Trophoblast cell (in vitro differentiated cells and primary cell): ENCODE measurements at regions not wholly inside any gene's neighbourhood (a gene's known extent, or its start where the extent isn't known, plus 50 kb on each side); places are given as distances from the start of the nearest gene placed in this dataset.

Experiments used
- DNase-seq, 2 donors: peaks; one replicate each; pipeline ENCODE4 v3.0.0-alpha.2; 2016
- H2AFZ ChIP-seq: 2 replicates; pipeline ENCODE4 v1.6.1; 2013; ENCODE audit warnings: low read length, moderate library complexity, mild to moderate bottlenecking; ENCODE audit not compliant: insufficient read depth, poor library complexity
- H2AK5ac ChIP-seq: 2 replicates; pipeline ENCODE4 v1.6.1; 2013; ENCODE audit warnings: mild to moderate bottlenecking, low read length
- H2BK120ac ChIP-seq: 2 replicates; pipeline ENCODE4 v1.6.1; 2013; ENCODE audit warnings: low read length, mild to moderate bottlenecking, moderate library complexity; ENCODE audit not compliant: insufficient read depth, poor library complexity
- H2BK12ac ChIP-seq: 2 replicates; pipeline ENCODE4 v1.6.1; 2013; ENCODE audit warnings: mild to moderate bottlenecking, low read length, moderate library complexity
- H2BK5ac ChIP-seq: 2 replicates; pipeline ENCODE4 v1.6.1; 2013; ENCODE audit warnings: low read length, low read depth, moderate library complexity, mild to moderate bottlenecking; ENCODE audit not compliant: poor library complexity
- H3K14ac ChIP-seq: 2 replicates; pipeline ENCODE4 v1.6.1; 2013; ENCODE audit warnings: mild to moderate bottlenecking, low read length
- H3K18ac ChIP-seq: 2 replicates; pipeline ENCODE4 v1.6.1; 2013; ENCODE audit warnings: mild to moderate bottlenecking, low read length
- H3K23ac ChIP-seq: 2 replicates; pipeline ENCODE4 v1.6.1; 2013; ENCODE audit warnings: low read length
- H3K27ac ChIP-seq: 2 replicates; pipeline ENCODE4 v1.5.1; 2013; ENCODE audit warnings: low read depth, mild to moderate bottlenecking, inconsistent platforms, low read length, moderate library complexity
- H3K27me3 ChIP-seq: 2 replicates; pipeline ENCODE4 v1.6.1; 2013; ENCODE audit warnings: inconsistent platforms, mild to moderate bottlenecking, low read length, moderate library complexity; ENCODE audit not compliant: insufficient read depth
- H3K36me3 ChIP-seq, 2 experiments: 1 replicate in 1 of 2; 2 replicates in 1 of 2; pipeline ENCODE4 v1.6.1; 2013; ENCODE audit warnings: low read length in 2 of 2, mild to moderate bottlenecking in 2 of 2, moderate library complexity in 1 of 2; ENCODE audit not compliant: insufficient read depth in 2 of 2, control insufficient read depth in 1 of 2
- H3K4ac ChIP-seq: 2 replicates; pipeline ENCODE4 v1.6.1; 2013; ENCODE audit warnings: low read depth, mild to moderate bottlenecking, low read length, moderate library complexity
- H3K4me1 ChIP-seq, 2 experiments: 1 replicate in 1 of 2; 2 replicates in 1 of 2; pipeline ENCODE4 v1.6.1; 2013; ENCODE audit warnings: low read length in 2 of 2, mild to moderate bottlenecking in 2 of 2, moderate library complexity in 1 of 2; ENCODE audit not compliant: insufficient read depth in 2 of 2, control insufficient read depth in 1 of 2
- H3K4me2 ChIP-seq: 2 replicates; pipeline ENCODE4 v1.6.1; 2013; ENCODE audit warnings: inconsistent platforms, mild to moderate bottlenecking, low read length, moderate library complexity
- H3K4me3 ChIP-seq: 2 replicates; pipeline ENCODE4 v1.5.1; 2013; ENCODE audit warnings: mild to moderate bottlenecking, low read depth, low read length, inconsistent platforms
- H3K79me1 ChIP-seq: one replicate; pipeline ENCODE4 v1.6.1; 2013; ENCODE audit warnings: low read length
- H3K79me2 ChIP-seq: 2 replicates; pipeline ENCODE4 v1.6.1; 2013; ENCODE audit warnings: low read length, mild to moderate bottlenecking; ENCODE audit not compliant: control insufficient read depth, insufficient read depth, poor library complexity
- H3K9ac ChIP-seq: 2 replicates; pipeline ENCODE4 v1.6.1; 2013; ENCODE audit warnings: mild to moderate bottlenecking, low read length
- H3K9me3 ChIP-seq: 2 replicates; pipeline ENCODE4 v1.6.1; 2013; ENCODE audit warnings: low read depth, mild to moderate bottlenecking, control low read depth, inconsistent platforms, low read length; ENCODE audit not compliant: insufficient read depth
- H4K12ac ChIP-seq: 2 replicates; pipeline ENCODE4 v1.6.1; 2013; ENCODE audit warnings: low read depth, mild to moderate bottlenecking, low read length, moderate library complexity
- H4K8ac ChIP-seq: 2 replicates; pipeline ENCODE4 v1.6.1; 2013; ENCODE audit warnings: low read depth, mild to moderate bottlenecking, low read length, moderate library complexity
- H4K91ac ChIP-seq: one replicate; pipeline ENCODE4 v1.6.1; 2013; ENCODE audit warnings: low read depth, mild to moderate bottlenecking, low read length, moderate library complexity
- WGBS: extraction: QIAGEN DNeasy Blood & Tissue Kit; methylation state at CpG from one replicate; pipeline ENCODE4 v1.1.7; 2013; ENCODE audit warnings: missing lambda C conversion rate; ENCODE audit not compliant: insufficient read length, insufficient coverage; ENCODE audit errors: extremely low coverage; 5-methylcytosine and 5-hydroxymethylcytosine counted together

DNA sequence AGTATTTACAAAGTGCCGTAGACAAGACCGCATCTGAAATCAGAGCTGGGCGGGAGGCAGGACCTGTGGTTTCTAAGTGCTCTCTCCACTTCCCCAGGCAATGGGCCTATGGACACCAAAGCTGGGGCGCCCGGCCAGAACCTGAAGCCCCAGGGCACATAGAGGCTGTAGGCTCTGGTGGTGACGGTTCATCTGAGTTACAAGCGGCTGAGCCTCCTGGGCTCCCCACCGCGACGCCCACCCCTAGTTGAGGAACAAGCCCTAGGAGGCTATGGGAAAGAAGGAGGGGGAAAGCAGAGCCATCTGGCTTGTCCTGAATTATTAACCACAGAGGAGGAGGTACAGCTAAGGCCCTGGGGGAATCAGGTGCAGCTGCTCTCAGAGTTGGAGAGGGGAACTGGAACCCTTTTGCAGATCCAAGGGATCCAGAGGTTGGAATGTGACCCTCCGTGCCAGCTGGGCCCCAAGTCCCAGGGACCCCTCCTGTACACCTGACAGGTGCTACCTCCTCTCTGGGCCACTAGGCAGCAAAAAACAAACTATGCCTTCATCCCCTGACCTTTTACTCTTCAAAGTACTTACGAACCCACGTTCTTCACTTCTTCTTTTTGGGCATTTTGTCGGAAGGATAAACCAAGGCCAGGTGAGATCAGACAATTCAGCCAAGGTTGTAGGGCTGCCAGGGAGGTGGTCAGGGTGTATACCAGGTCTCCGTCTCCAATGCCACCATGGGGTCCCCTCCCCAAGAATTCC, 77.2 kb downstream of the ARL6IP4 start:
- no peaks in the 10 kb centered on the region for H3K79me2 ChIP-seq
- no peak overlapping the region for H2BK120ac ChIP-seq
- no CpG with 5 or more reads among the region's 15 CpGs for WGBS
- H3K23ac ChIP-seq = no peak overlapping the region
- H3K4me1 ChIP-seq = peaks cover under 1 to 7% of the 10 kb centered on the region in 2 experiments
- no peaks in the 10 kb centered on the region for H3K36me3 ChIP-seq
- H3K4me3 ChIP-seq = no peak overlapping the region
- H2AK5ac ChIP-seq = no peak overlapping the region
- no peaks in the 10 kb centered on the region for H3K27me3 ChIP-seq
- no peak overlapping the region for H3K18ac ChIP-seq
- H4K91ac ChIP-seq = no peak overlapping the region
- no peak overlapping the region for H3K27ac ChIP-seq
- H2BK12ac ChIP-seq = no peak overlapping the region
- H3K4ac ChIP-seq = no peak overlapping the region
- H3K4me2 ChIP-seq = no peak overlapping the region
- H3K79me1 ChIP-seq = no peaks in the 10 kb centered on the region
- no peak overlapping the region for H2BK5ac ChIP-seq
- H3K14ac ChIP-seq = no peak overlapping the region
- no peak for DNase-seq
- no peak overlapping the region for H4K8ac ChIP-seq
- H3K9ac ChIP-seq = no peak overlapping the region
- no peak overlapping the region for H4K12ac ChIP-seq
- no peaks in the 10 kb centered on the region for H3K9me3 ChIP-seq
- H2AFZ ChIP-seq = no peak overlapping the region

DNA sequence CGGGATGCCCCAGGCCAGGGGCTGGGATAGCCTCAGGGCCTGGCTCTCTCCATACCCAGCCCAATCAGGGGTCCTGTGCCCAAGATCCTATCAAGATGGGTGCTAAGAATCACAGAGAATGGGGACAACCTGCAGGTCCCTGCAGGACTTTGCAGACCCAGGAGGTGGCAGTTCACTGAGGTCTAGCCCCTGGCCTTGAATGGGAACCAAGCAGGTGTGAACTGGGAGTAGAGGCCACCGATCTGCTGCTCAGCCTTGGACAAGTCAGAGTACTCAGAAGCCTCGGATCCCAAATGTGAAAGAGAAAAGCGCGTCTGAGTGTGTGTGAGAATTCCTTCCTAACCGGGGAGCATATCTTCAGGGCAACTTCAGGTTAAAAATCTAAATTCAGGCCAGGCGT, 76.2 kb downstream of the ARL6IP4 start:
- Histone ChIP-seq H3K18ac (no peak overlapping the region), H2BK5ac (no peak overlapping the region), H3K23ac (no peak overlapping the region), H3K79me1 (no peaks in the 10 kb centered on the region), H3K14ac (no peak overlapping the region), H2AK5ac (no peak overlapping the region), H4K8ac (no peak overlapping the region), H2BK120ac (no peak overlapping the region), H4K12ac (no peak overlapping the region), H3K4ac (no peak overlapping the region), H3K4me1 (peaks cover 0 to 7% of the 10 kb centered on the region in 2 experiments), H3K27ac (no peak overlapping the region), H3K9me3 (no peaks in the 10 kb centered on the region), H3K4me2 (no peak overlapping the region), H2AFZ (no peak overlapping the region), H3K4me3 (no peak overlapping the region), H3K27me3 (no peaks in the 10 kb centered on the region), H3K79me2 (no peaks in the 10 kb centered on the region), H4K91ac (no peak overlapping the region), H3K36me3 (no peaks in the 10 kb centered on the region), H2BK12ac (no peak overlapping the region), H3K9ac (no peak overlapping the region)
- no CpG with 5 or more reads among the region's 7 CpGs for WGBS
- no peak for DNase-seq

DNA sequence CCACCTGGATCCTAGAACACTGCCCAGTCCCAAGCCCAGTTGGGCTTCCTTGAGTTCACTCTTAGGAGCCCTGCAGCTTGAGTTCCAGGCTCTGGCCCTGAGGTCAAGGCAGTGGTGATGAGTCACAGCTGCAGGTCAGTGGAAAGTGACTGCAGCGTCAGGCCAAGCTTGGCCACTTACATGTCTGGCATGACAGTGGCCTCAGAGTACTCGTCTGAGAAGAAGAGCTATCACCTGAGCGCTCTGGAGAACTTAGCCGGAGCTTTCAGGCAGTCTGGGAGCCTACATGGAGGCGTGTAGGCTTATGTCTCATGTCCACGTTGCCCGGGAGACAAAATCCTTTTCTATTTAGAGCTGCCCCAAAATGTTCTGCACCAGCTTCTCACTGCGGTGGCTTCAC, 75.6 kb downstream of the ARL6IP4 start:
- H4K91ac ChIP-seq = no peak overlapping the region
- H3K4me1 ChIP-seq = peaks cover 0 to 7% of the 10 kb centered on the region in 2 experiments
- WGBS = no CpG with 5 or more reads among the region's 8 CpGs

DNA sequence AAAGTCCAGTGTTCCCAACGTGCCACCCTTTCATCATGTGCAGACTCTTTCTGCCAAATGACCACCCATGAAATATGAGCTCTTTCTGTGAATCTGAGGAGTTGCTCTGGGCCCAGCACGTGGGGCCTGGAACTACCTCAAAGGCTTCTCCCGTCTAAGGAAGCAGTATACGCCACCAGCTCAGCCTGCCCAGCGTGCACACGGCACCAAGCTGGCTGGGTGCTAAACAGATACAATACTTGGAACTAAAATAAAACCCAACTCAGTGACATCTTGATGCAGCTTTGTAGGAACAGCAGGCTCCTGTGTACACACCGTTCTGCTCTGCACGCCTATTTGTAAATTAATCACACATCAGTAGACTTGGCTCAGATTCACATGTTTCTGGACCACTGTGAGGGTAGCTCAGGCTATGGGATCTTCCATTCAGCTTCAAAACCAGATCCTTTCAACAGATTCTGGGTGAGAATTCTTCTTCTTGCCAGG, 74.8 kb downstream of the ARL6IP4 start:
- Histone ChIP-seq H3K9me3 (no peaks in the 10 kb centered on the region), H2AK5ac (no peak overlapping the region), H3K4ac (no peak overlapping the region), H2BK12ac (no peak overlapping the region), H3K9ac (no peak overlapping the region), H3K14ac (no peak overlapping the region), H3K4me2 (no peak overlapping the region), H4K91ac (no peak overlapping the region), H3K4me3 (no peak overlapping the region), H2BK120ac (no peak overlapping the region), H2BK5ac (no peak overlapping the region), H4K12ac (no peak overlapping the region), H3K79me1 (no peaks in the 10 kb centered on the region), H3K4me1 (peaks cover 4 to 13% of the 10 kb centered on the region in 2 experiments), H3K23ac (no peak overlapping the region), H2AFZ (no peak overlapping the region), H3K27me3 (no peaks in the 10 kb centered on the region), H3K18ac (no peak overlapping the region), H3K27ac (no peak overlapping the region), H3K36me3 (no peaks in the 10 kb centered on the region), H3K79me2 (no peaks in the 10 kb centered on the region), H4K8ac (no peak overlapping the region)
- no peak for DNase-seq
- WGBS = no CpG with 5 or more reads among the region's 8 CpGs

More for the DNA sequence above, 75.6 kb downstream of the ARL6IP4 start:
- H4K12ac ChIP-seq = no peak overlapping the region
- no peak overlapping the region for H3K14ac ChIP-seq
- no peak overlapping the region for H2BK12ac ChIP-seq
- no peak overlapping the region for H3K27ac ChIP-seq
- no peak overlapping the region for H3K18ac ChIP-seq
- H2AFZ ChIP-seq = no peak overlapping the region
- peak; percentile 83 to 90 for DNase-seq
- no peaks in the 10 kb centered on the region for H3K79me1 ChIP-seq
- no peaks in the 10 kb centered on the region for H3K9me3 ChIP-seq
- no peak overlapping the region for H3K23ac ChIP-seq
- no peak overlapping the region for H3K4ac ChIP-seq
- no peaks in the 10 kb centered on the region for H3K27me3 ChIP-seq
- H2BK5ac ChIP-seq = no peak overlapping the region
- no peak overlapping the region for H3K4me3 ChIP-seq
- H3K4me2 ChIP-seq = no peak overlapping the region
- no peaks in the 10 kb centered on the region for H3K36me3 ChIP-seq
- H3K79me2 ChIP-seq = no peaks in the 10 kb centered on the region
- H3K9ac ChIP-seq = no peak overlapping the region
- no peak overlapping the region for H2AK5ac ChIP-seq
- H2BK120ac ChIP-seq = no peak overlapping the region
- no peak overlapping the region for H4K8ac ChIP-seq
